Stimulated activated naive CD8-positive, alpha-beta T cell treated with anti-CD3 and anti-CD28 coated beads, Interleukin-15, amount 100 ng/mL, for 72 hours (primary cell): ENCODE measurements at regions not wholly inside any gene's neighbourhood (a gene's known extent, or its start where the extent isn't known, plus 50 kb on each side); places are given as distances from the start of the nearest gene placed in this dataset.

Experiments used
- ATAC-seq: fragments of 150-1000 bp; cut with Tn5 transposase; 2 replicates; pipeline ENCODE4 v1.10.0; 2021; ENCODE audit warnings: mild to moderate bottlenecking, moderate library complexity
- DNase-seq, 2 donors: peaks; one replicate each; pipeline ENCODE4 v3.0.0; 2021 to 2022
- H3K27ac Mint-ChIP-seq, 2 donors: one replicate each; pipeline ENCODE4 v1.8.0; 2022; ENCODE audit warnings: mild to moderate bottlenecking in 2 of 2, mixed read lengths in 2 of 2, moderate library complexity in 2 of 2
- H3K27me3 Mint-ChIP-seq: one replicate; pipeline ENCODE4 v1.8.0; 2022; ENCODE audit warnings: mixed read lengths
- H3K4me1 Mint-ChIP-seq: one replicate; pipeline ENCODE4 v1.8.0; 2022; ENCODE audit warnings: mild to moderate bottlenecking, mixed read lengths
- H3K4me3 Mint-ChIP-seq, 2 donors: one replicate each; pipeline ENCODE4 v1.8.0; 2022; ENCODE audit warnings: mild to moderate bottlenecking in 2 of 2, mixed read lengths in 2 of 2, moderate library complexity in 1 of 2
- H3K9me3 Mint-ChIP-seq, 2 donors: one replicate each; pipeline ENCODE4 v1.8.0; 2022; ENCODE audit warnings: mixed read lengths in 2 of 2

DNA sequence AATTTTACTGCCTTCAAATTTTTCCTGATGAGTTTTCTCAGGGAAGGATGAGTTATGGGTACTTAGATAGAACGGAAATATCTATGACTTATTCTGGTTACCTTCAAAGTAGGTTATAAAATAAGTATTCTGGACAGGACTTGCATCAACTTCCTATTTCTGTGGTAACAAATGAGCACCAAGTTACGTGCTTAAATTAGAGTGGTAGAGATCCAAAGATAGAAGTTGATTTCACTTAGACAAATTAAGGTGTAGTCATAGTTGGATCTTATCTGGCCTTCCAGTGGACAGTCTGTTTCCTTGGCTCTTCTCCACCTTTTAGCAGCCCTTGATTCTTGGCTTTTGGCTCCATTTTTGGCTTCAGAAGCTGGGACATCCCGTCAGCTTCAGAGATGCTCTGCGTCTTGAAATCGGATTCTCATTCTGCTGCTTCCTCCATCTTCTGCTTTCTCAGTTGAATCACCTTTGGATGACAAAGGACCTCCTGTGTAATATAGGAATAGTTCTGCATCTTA lies 109.9 kb downstream of the ZNF518B start:
- DNase-seq (no peak), ATAC-seq (no peak)
- H3K27ac Mint-ChIP-seq: no peak overlapping the region
- H3K9me3 Mint-ChIP-seq: peaks cover 0 to 5% of the 10 kb centered on the region in 2 donors
- H3K27me3 Mint-ChIP-seq: no peaks in the 10 kb centered on the region
- no peaks in the 10 kb centered on the region for H3K4me1 Mint-ChIP-seq
- H3K4me3 Mint-ChIP-seq: no peak overlapping the region

DNA sequence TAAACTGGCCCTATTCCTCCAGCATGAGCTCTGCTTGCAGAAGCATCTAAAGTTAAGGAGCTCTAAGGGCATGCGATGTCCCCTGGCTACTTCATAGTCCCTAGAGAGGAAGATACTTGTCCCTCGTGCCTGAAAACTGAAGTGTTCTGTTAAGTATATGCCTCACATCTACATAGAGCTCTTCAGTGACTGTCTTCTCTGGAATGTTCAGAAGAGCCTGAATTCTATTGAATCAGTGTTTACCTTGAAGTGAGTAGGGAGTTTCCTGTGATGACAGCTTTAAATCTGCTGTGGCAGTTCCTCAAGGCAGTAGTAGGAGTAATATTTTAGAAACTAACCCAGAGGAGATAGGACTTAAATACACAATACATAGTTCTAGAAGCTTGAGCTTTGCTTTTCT lies 111.2 kb downstream of the ZNF518B start:
- Mint-ChIP-seq H3K27ac (no peak overlapping the region), H3K9me3 (peaks cover 0 to 5% of the 10 kb centered on the region in 2 donors), H3K4me3 (no peak overlapping the region), H3K27me3 (no peaks in the 10 kb centered on the region), H3K4me1 (no peaks in the 10 kb centered on the region)
- no peak for ATAC-seq
- no peak for DNase-seq

DNA sequence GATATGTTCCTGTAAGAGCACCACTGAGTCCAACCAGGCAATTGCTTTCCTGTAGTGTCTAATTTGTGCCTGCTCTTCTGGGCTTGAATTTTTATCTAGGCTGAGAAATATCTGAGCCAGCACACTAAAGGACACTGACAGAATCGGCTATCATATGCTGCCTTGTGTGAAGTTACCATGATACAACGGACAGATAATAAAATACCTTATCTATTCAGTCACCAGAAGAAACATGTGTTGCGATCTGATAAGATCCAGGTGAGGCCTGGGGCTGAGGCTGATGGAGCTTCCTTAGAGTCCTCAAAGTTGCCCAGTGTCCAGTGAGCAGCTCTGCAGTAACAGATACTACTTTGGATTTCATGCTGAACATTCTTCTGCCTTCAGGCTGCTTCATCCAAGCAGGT lies 111.8 kb downstream of the ZNF518B start:
- ATAC-seq (no peak), DNase-seq (no peak)
- Mint-ChIP-seq H3K4me1 (no peaks in the 10 kb centered on the region), H3K4me3 (no peak overlapping the region), H3K27me3 (no peaks in the 10 kb centered on the region), H3K9me3 (peaks cover 0 to 5% of the 10 kb centered on the region in 2 donors), H3K27ac (no peak overlapping the region)

DNA sequence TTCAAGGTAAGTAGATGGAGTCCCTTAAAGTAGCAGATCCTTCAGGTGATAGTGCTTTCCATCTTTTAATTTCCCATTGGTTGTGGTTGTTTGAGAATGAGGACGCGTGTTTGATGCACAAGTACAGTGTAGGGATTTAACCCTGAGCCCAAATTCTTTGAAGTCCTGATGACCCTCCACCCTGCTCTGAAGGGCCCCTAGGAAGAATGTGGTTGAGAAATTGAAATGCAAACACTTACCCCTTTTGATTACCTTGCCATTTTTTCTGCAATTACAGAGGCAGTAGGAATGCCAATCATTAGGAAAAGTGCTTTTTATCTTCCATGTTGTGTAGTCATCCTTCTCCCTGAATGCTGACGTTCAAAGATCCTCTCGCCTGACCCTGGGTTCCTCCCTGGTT lies 112.4 kb downstream of the ZNF518B start:
- no peak for DNase-seq
- Mint-ChIP-seq H3K27ac (no peak overlapping the region), H3K4me3 (no peak overlapping the region), H3K9me3 (peaks cover 0 to 5% of the 10 kb centered on the region in 2 donors), H3K27me3 (no peaks in the 10 kb centered on the region), H3K4me1 (no peaks in the 10 kb centered on the region)
- no peak for ATAC-seq

DNA sequence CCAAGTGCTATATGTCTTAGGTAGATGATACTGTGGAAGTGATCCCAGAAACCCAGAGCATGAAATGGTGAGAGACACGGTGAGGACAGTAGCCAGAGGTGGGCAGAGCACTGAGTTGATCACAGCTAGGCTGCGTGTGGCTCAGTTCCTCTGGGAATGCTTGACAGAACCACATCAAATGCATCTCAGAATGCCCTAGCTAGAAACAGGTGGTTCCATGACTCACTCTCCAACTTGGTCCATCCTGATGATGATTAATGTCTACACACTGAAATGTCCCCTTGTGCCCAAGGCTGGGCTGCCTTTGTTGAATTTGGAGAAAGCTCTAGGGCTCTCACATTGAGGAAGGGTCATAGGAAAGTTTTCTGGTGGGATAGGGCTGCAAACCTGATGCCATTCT lies 113.6 kb downstream of the ZNF518B start:
- Mint-ChIP-seq H3K27me3 (no peaks in the 10 kb centered on the region), H3K4me3 (no peak overlapping the region)
- ATAC-seq: no peak

DNA sequence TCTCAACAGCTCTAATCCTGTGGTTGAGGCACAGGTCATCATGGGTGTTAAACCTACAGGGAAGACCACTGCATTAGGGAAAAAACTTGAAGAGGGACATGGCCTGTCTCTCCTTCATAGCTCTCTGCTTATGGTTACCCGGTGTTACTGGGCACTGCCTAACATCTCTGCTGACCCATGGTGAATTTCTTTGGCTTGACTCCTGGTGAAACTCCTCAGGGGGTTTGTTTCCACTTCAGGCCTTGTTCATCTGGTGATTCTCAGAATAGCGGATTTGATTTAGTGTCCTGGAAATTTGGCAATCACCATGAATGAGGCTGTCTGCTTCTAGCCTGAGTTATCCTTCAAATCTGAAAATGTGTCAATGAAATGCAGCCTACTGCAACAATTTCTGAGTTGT lies 114.4 kb downstream of the ZNF518B start:
- DNase-seq (no peak), ATAC-seq (no peak)
- H3K9me3 Mint-ChIP-seq: peaks cover 0 to 2% of the 10 kb centered on the region in 2 donors
- H3K27me3 Mint-ChIP-seq: no peaks in the 10 kb centered on the region
- H3K4me1 Mint-ChIP-seq: no peaks in the 10 kb centered on the region
- H3K4me3 Mint-ChIP-seq: no peak overlapping the region
- no peak overlapping the region for H3K27ac Mint-ChIP-seq

More for the DNA sequence above, 113.6 kb downstream of the ZNF518B start:
- DNase-seq: no peak
- no peak overlapping the region for H3K27ac Mint-ChIP-seq
- H3K4me1 Mint-ChIP-seq: no peaks in the 10 kb centered on the region
- no peaks in the 10 kb centered on the region for H3K9me3 Mint-ChIP-seq

DNA sequence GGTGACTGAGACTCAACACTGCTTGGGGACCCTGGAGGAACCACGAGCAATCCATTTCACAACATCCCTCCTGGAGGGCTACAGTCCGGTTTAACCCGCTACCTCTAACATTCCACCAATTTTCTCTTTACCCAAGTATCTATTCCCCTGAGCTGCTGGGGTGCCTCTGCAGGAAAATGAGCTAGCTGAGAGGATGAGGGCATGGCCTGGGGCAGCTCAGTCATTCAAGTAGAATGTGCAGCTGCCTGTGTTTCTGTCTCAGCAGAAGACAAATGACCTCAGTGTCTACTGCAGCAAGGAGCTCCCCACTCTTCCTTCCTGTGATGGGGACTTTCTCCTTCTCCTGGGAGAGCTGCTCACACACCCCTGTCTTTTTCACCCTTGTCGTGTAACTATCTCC lies 120.8 kb downstream of the ZNF518B start:
- Mint-ChIP-seq H3K27ac (peak overlapping the region in 1 of 2 donors; percentile 24), H3K9me3 (peaks cover 5 to 8% of the 10 kb centered on the region in 2 donors), H3K4me1 (no peaks in the 10 kb centered on the region), H3K4me3 (no peak overlapping the region), H3K27me3 (peaks cover 13% of the 10 kb centered on the region)
- DNase-seq (no peak), ATAC-seq (no peak)

DNA sequence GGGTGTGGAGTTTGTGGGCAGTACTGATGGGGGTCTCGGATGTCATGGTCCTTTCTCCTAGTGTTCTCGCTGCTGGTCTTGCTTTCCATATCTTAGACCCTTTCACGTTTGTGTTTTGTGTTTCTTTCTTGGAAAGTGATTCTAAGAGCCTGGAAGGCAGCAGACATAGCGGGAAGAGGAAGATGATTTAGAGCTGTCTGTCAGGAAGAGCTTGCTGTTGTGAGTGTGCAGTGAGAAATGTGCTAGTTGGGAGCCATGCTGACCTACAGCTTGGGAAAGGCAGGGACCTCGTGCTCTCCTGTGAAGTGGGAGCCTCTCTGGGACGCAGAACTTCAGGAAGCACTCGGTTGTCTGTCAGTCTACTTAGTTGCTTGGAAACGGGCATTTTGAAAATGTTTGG lies 122.2 kb downstream of the ZNF518B start:
- ATAC-seq (no peak), DNase-seq (no peak)
- Mint-ChIP-seq H3K4me3 (no peak overlapping the region), H3K27ac (no peak overlapping the region), H3K9me3 (peaks cover 5 to 8% of the 10 kb centered on the region in 2 donors), H3K4me1 (no peaks in the 10 kb centered on the region), H3K27me3 (peaks cover 13% of the 10 kb centered on the region)

DNA sequence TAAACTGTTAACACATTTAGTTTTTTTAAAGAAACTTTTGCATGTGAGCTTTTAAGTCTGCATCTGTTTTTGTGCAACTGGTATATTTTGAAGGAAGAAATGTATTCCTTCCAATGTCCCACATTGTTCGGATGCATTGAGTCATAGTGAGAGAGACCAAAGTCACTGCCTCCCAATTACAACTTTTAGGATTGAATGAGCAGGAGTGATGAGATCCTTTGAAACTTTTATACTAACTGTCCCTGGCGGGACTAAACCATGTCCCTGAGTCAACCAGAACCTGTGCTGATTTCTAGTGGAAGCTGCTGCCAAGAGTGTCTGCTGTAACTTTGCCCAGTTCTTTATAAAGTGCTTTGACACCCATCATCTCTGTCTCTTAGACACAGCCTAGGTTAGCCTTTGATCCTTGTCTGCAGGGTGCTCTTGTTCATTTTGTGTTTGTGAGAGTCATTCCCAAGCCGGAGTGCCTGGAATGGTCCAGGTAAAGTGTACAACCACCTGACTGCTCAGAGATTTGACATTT lies 122.7 kb downstream of the ZNF518B start:
- H3K27ac Mint-ChIP-seq: no peak overlapping the region
- ATAC-seq (no peak), DNase-seq (no peak)
- H3K4me3 Mint-ChIP-seq: no peak overlapping the region
- no peaks in the 10 kb centered on the region for H3K4me1 Mint-ChIP-seq
- H3K9me3 Mint-ChIP-seq: peaks cover 5 to 8% of the 10 kb centered on the region in 2 donors
- peaks cover 13% of the 10 kb centered on the region for H3K27me3 Mint-ChIP-seq

DNA sequence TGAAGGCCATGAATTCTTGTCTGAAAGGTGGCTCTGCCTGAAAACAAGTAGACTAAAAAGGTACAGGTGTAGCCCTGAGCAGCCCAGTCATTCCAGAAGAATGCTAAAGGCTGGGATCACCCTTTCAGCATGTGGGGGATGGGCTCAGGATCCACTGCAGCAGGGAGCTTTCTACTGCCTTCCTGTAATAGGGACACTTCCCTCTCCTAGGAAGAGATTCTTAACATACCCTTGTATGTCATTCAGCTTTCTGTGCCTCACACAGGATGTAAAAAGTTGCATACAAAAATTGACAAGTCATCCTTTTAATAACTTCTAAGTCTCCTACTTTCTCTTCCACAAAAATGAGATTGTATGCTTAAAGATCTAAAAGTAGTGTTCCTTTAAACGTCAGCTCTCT lies 123.3 kb downstream of the ZNF518B start:
- Mint-ChIP-seq H3K9me3 (peaks cover 5 to 8% of the 10 kb centered on the region in 2 donors), H3K4me3 (no peak overlapping the region), H3K27me3 (peaks cover 13% of the 10 kb centered on the region), H3K4me1 (no peaks in the 10 kb centered on the region), H3K27ac (no peak overlapping the region)
- ATAC-seq: no peak
- DNase-seq: no peak

DNA sequence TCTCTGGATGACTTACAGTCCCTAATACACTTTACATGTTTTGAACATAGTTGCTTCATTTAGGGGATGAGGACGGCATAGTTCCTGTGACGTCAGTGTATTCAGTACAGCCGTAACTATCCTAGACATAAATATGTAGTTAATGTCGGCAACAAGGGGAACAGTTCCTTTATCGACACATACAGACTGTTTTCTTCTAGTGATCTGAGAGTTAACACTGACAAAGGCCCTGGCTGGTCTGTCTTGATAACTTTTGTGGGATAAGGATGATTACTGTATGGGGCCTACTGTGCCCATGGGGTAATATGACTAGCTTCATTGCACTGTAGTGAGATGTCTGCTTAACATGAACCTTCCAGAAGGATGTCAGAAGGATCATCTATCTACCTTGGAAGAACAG lies 131.2 kb downstream of the ZNF518B start:
- ATAC-seq (no peak), DNase-seq (no peak)
- no peaks in the 10 kb centered on the region for H3K9me3 Mint-ChIP-seq
- H3K27me3 Mint-ChIP-seq: no peaks in the 10 kb centered on the region
- no peak overlapping the region for H3K27ac Mint-ChIP-seq
- H3K4me3 Mint-ChIP-seq: no peak overlapping the region
- no peaks in the 10 kb centered on the region for H3K4me1 Mint-ChIP-seq

DNA sequence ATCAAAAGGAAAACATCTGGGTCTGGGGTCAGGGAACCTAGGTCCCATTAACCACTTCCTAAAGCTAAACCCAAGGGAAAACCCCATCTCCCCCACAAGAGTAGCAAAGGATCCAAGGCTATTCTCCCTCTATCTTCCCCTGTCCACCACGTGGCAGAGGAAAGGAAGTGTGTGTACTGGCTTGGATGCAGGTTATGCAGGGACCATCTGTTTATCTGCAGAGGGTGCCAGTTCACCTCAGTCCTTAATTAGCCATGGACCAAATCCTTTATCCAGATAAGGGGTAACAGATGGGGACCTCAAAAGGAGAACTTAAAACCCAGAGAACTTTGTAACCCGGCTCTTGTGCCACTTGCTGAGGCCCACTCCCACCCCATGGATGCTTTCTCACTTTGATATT lies 135.3 kb downstream of the ZNF518B start:
- H3K27ac Mint-ChIP-seq: no peak overlapping the region
- no peak overlapping the region for H3K4me3 Mint-ChIP-seq
- H3K9me3 Mint-ChIP-seq: no peaks in the 10 kb centered on the region

DNA sequence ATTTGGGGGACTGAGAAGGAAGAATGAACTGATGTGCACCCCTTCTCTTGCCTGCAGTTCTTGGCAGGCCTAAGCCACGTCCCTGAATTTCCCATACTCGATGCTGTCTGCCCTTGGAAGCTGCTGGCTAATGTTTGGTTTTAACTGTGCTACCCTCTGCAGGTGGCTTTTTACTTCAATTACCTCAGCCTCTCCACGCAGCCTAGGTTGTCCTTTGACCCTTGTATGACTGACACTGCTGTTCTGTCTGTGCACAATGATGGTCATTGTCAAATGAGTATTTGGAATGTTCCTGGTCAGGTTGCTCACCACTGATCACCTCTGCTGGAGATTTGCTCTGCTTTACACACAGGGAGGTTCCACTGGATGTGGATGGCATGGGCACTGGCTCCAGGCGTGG lies 137.1 kb downstream of the ZNF518B start:
- no peaks in the 10 kb centered on the region for H3K27me3 Mint-ChIP-seq
- H3K9me3 Mint-ChIP-seq: no peaks in the 10 kb centered on the region
- no peaks in the 10 kb centered on the region for H3K4me1 Mint-ChIP-seq
- ATAC-seq: no peak
- peak overlapping the region in 1 of 2 donors; percentile 57 for H3K27ac Mint-ChIP-seq
- H3K4me3 Mint-ChIP-seq: no peak overlapping the region
- no peak for DNase-seq

More for the DNA sequence above, 135.3 kb downstream of the ZNF518B start:
- no peak for DNase-seq
- ATAC-seq: no peak
- Mint-ChIP-seq H3K27me3 (no peaks in the 10 kb centered on the region), H3K4me1 (no peaks in the 10 kb centered on the region)

DNA sequence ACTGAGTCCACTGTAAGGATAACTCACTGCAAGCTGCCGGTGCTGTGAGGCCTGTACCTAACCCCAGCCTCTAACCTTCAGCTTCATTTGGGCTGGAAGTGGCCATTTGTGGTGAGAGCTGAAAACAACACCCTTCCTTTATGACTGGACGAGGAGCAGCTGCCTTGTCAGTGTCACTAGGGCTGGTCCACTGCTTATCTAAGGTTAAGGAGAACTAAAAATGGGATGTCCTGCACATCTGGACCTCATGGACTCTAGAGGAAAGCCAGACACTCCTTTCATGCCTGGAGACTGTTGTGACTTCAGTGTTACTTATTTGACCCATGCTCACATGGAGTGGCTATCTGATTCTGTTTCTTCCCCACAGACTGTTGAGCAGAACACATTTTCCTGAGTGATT lies 139.9 kb downstream of the ZNF518B start:
- Mint-ChIP-seq H3K4me1 (no peaks in the 10 kb centered on the region), H3K27me3 (no peaks in the 10 kb centered on the region), H3K9me3 (peaks cover 8 to 9% of the 10 kb centered on the region in 2 donors), H3K4me3 (no peak overlapping the region), H3K27ac (no peak overlapping the region)
- DNase-seq (no peak), ATAC-seq (no peak)

DNA sequence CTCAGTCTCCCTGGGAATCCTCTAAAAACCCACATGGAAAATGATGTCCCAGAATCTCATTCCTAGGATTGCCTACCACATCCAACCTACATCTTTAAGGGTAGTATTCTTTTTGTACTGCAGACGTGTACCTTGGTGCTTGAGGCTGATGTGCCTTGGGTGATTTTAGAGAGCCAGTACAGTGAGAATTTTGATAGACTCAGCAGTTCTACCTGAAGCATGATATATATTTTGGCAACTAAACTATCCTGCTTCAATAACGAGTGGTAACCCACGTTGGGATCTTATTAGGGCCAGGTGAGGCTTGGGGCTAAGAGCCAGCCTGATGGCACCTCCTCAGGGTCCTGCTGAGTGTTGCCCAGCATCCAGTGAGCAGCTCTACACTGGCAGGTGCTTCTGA lies 140.4 kb downstream of the ZNF518B start:
- no peak for DNase-seq
- peaks cover 8 to 9% of the 10 kb centered on the region in 2 donors for H3K9me3 Mint-ChIP-seq
- H3K4me1 Mint-ChIP-seq: no peaks in the 10 kb centered on the region
- H3K27me3 Mint-ChIP-seq: no peaks in the 10 kb centered on the region
- ATAC-seq: no peak
- H3K4me3 Mint-ChIP-seq: no peak overlapping the region
- H3K27ac Mint-ChIP-seq: no peak overlapping the region

DNA sequence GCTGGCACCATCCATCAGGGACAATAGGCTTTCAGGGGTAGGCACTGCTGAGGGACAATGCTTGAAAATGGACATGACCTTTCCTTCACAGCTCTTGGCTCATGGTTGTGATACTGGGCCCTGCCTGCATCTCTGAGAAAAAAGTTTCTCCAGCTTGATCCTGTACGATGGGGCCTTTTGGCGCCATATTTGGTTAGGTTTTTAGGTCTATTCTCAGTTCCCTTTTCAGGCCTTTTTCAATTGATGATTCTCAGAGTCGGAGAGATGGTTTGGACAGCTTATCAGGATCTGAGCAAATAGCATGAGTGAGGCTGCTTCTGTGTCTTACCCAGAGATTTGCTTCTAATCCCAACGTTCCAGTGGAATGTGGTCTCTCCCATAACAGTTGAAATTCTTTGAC lies 141.6 kb downstream of the ZNF518B start:
- Mint-ChIP-seq H3K27ac (no peak overlapping the region), H3K27me3 (no peaks in the 10 kb centered on the region), H3K9me3 (peaks cover 8 to 9% of the 10 kb centered on the region in 2 donors), H3K4me3 (no peak overlapping the region), H3K4me1 (no peaks in the 10 kb centered on the region)
- ATAC-seq: no peak
- no peak for DNase-seq

DNA sequence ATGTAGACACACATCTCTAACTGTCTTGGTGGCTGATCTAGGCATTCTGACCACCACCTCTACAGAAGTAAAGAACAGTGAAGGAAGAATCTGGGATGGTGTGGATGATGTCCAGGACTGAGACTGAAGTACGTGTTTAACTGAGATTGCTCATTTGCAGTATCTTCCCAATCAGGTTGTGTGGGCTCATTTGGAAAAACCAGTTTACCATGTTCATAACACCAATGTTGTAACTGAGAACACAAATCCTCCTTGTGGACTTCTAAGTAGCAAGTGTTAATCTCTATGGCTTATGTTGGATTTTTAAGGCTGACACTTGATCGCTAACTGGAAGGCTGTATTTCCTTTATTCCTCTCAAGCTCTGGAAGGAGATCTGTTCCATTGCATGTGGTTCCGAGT lies 144.7 kb downstream of the ZNF518B start:
- ATAC-seq (no peak), DNase-seq (no peak)
- Mint-ChIP-seq H3K27me3 (no peaks in the 10 kb centered on the region), H3K4me1 (no peaks in the 10 kb centered on the region), H3K9me3 (peaks cover 8 to 9% of the 10 kb centered on the region in 2 donors), H3K4me3 (no peak overlapping the region), H3K27ac (no peak overlapping the region)
